H1 (cell line): ENCODE measurements at regions not wholly inside any gene's neighbourhood (a gene's known extent, or its start where the extent isn't known, plus 50 kb on each side); places are given as distances from the start of the nearest gene placed in this dataset.

Experiments
- CTCF ChIA-PET: fragments of 300-600 bp; sonication (Branson Sonifier 250); formaldehyde crosslinking; loops from one replicate; lab custom pipeline; 2021; ENCODE audit not compliant: partially characterized antibody; lab: Charles Lee
- POLR2A ChIA-PET: fragments of 300-600 bp; sonication (Branson Sonifier 250); formaldehyde crosslinking; loops from one replicate; lab custom pipeline; 2021; ENCODE audit warnings: inconsistent platforms; ENCODE audit not compliant: partially characterized antibody; lab: Charles Lee
- DNase-seq, 2 experiments: peaks; one replicate each; pipeline versions ENCODE4 v3.0.0 to v3.0.0-alpha.2; 2010 to 2022; ENCODE audit warnings: low spot score in 2 of 2, low read depth in 1 of 2, mixed read lengths in 1 of 2
- FAIRE-seq: peaks from 2 replicates; lab custom pipeline; 2011; peaks lifted over from hg19 to GRCh38; lab: Jason Lieb, UNC
- H2AFZ ChIP-seq: 2 replicates; pipeline ENCODE4 v1.8.1; 2012; ENCODE audit warnings: low read length, inconsistent platforms
- H2AK5ac ChIP-seq: 2 replicates; pipeline ENCODE4 v1.6.1; 2013; ENCODE audit warnings: low read depth, low read length
- H2BK120ac ChIP-seq: replicated peaks from 2 replicates; pipeline ENCODE3; 2013; ENCODE audit warnings: low read depth, low read length, inconsistent platforms
- H2BK12ac ChIP-seq: 2 replicates; pipeline ENCODE4 v1.6.1; 2013; ENCODE audit warnings: low read depth, low read length
- H2BK15ac ChIP-seq: 2 replicates; pipeline ENCODE4 v1.6.1; 2013; ENCODE audit warnings: low read length
- H2BK20ac ChIP-seq: 2 replicates; pipeline ENCODE4 v1.6.1; 2013; ENCODE audit warnings: low read length
- H2BK5ac ChIP-seq: 2 replicates; pipeline ENCODE4 v1.6.1; 2013; ENCODE audit warnings: low read depth, low read length
- H3K14ac ChIP-seq: 2 replicates; pipeline ENCODE4 v1.6.1; 2013; ENCODE audit warnings: inconsistent platforms; ENCODE audit not compliant: insufficient read length
- H3K18ac ChIP-seq: 2 replicates; pipeline ENCODE4 v1.6.1; 2013; ENCODE audit warnings: low read length; ENCODE audit errors: extremely low read depth
- H3K23ac ChIP-seq: 2 replicates; pipeline ENCODE4 v1.6.1; 2013; ENCODE audit warnings: inconsistent platforms; ENCODE audit not compliant: insufficient read length
- H3K23me2 ChIP-seq: 2 replicates; pipeline ENCODE4 v1.6.1; 2013; ENCODE audit warnings: low read depth, low read length
- H3K27ac ChIP-seq: 2 replicates; pipeline ENCODE4 v1.6.1; 2011; ENCODE audit warnings: low read depth, low read length, inconsistent platforms
- H3K27me3 ChIP-seq, 4 experiments: replicated peaks in 1 of 4; 1 replicate in 1 of 4; 2 replicates in 3 of 4; pipeline versions ENCODE4 v1.6.1 to v1.8.1; 2011 to 2013; ENCODE audit warnings: low read length in 3 of 4, mild to moderate bottlenecking in 3 of 4, inconsistent platforms in 2 of 4, mixed read lengths in 2 of 4, moderate library complexity in 1 of 4; ENCODE audit not compliant: control insufficient read depth in 3 of 4, insufficient read depth in 3 of 4; ENCODE audit errors: extremely low read depth in 1 of 4
- H3K36me3 ChIP-seq, 4 experiments: 2 replicates each; pipeline versions ENCODE4 v1.6.1 to v1.8.1; 2011 to 2013; ENCODE audit warnings: mild to moderate bottlenecking in 4 of 4, low read length in 3 of 4, moderate library complexity in 2 of 4, control low read depth in 1 of 4, inconsistent platforms in 1 of 4; ENCODE audit not compliant: insufficient read depth in 4 of 4, control insufficient read depth in 2 of 4
- H3K4ac ChIP-seq: replicated peaks from 2 replicates; pipeline ENCODE3; 2013; ENCODE audit warnings: low read length, low read depth, mixed read lengths, inconsistent platforms; ENCODE audit not compliant: insufficient read length
- H3K4me1 ChIP-seq, 4 experiments: replicated peaks in 1 of 4; 1 replicate in 1 of 4; 2 replicates in 3 of 4; pipeline versions ENCODE4 v1.6.1 to v1.8.1; 2011 to 2013; ENCODE audit warnings: low read length in 3 of 4, inconsistent platforms in 2 of 4, mixed read lengths in 1 of 4; ENCODE audit not compliant: insufficient read depth in 4 of 4, control insufficient read depth in 3 of 4
- H3K4me2 ChIP-seq, 2 experiments: 2 replicates each; pipeline versions ENCODE4 v1.6.1 to v1.8.1; 2011 to 2013; ENCODE audit warnings: low read depth in 2 of 2, low read length in 2 of 2, control low read depth in 1 of 2, inconsistent platforms in 1 of 2, mild to moderate bottlenecking in 1 of 2; ENCODE audit not compliant: insufficient read depth in 1 of 2
- H3K4me3 ChIP-seq, 4 experiments: fragments of 200-600, 300-600 bp in 1 of 4; sonication (generic), shearing (Covaris generic), sonication (Bioruptor Twin) in 1 of 4; 2 replicates each; pipeline versions ENCODE4 v1.5.1 to v1.8.1; 2011 to 2016; ENCODE audit warnings: low read length in 4 of 4, low read depth in 3 of 4, control low read depth in 2 of 4, inconsistent platforms in 2 of 4, mild to moderate bottlenecking in 2 of 4, mixed read lengths in 1 of 4, moderate library complexity in 1 of 4; ENCODE audit not compliant: insufficient read depth in 2 of 4; ENCODE audit errors: extremely low read depth in 1 of 4
- H3K56ac ChIP-seq: replicated peaks from 2 replicates; pipeline ENCODE3; 2013; ENCODE audit warnings: low read depth, mild to moderate bottlenecking, mixed read lengths, low read length, inconsistent platforms; ENCODE audit not compliant: insufficient read length
- H3K79me1 ChIP-seq: 2 replicates; pipeline ENCODE4 v1.6.1; 2013; ENCODE audit warnings: low read depth, low read length, control low read depth
- H3K79me2 ChIP-seq, 2 experiments: 2 replicates each; pipeline versions ENCODE4 v1.6.1 to v1.8.1; 2012 to 2013; ENCODE audit warnings: low read length in 2 of 2, mild to moderate bottlenecking in 2 of 2, inconsistent platforms in 1 of 2; ENCODE audit not compliant: insufficient read depth in 2 of 2, control insufficient read depth in 1 of 2
- H3K9ac ChIP-seq, 4 experiments: replicated peaks in 1 of 4; 1 replicate in 1 of 4; 2 replicates in 3 of 4; pipeline versions ENCODE4 v1.6.1 to v1.8.1; 2011 to 2013; ENCODE audit warnings: low read depth in 3 of 4, low read length in 3 of 4, control low read depth in 2 of 4, mild to moderate bottlenecking in 2 of 4, moderate library complexity in 2 of 4, inconsistent platforms in 1 of 4; ENCODE audit errors: extremely low read depth in 1 of 4
- H3K9me3 ChIP-seq, 2 experiments: 2 replicates each; pipeline versions ENCODE4 v1.6.1 to v1.8.1; 2012 to 2013; ENCODE audit warnings: mild to moderate bottlenecking in 2 of 2, moderate library complexity in 2 of 2, control low read depth in 1 of 2, inconsistent platforms in 1 of 2, low read depth in 1 of 2, low read length in 1 of 2, mixed read lengths in 1 of 2; ENCODE audit not compliant: insufficient read depth in 2 of 2
- H4K20me1 ChIP-seq, 2 experiments: replicated peaks in 1 of 2; 2 replicates each; pipeline versions ENCODE3 to v1.8.1; 2011 to 2013; ENCODE audit warnings: inconsistent platforms in 2 of 2, low read length in 2 of 2, mild to moderate bottlenecking in 1 of 2; ENCODE audit not compliant: insufficient read depth in 2 of 2, control insufficient read depth in 1 of 2
- H4K5ac ChIP-seq: 2 replicates; pipeline ENCODE4 v1.6.1; 2013; ENCODE audit warnings: low read length, low read depth, mixed read lengths, inconsistent platforms; ENCODE audit not compliant: insufficient read length
- H4K8ac ChIP-seq: 2 replicates; pipeline ENCODE4 v1.8.0; 2013; ENCODE audit warnings: mild to moderate bottlenecking, moderate library complexity, low read length, inconsistent platforms; ENCODE audit not compliant: insufficient read depth; ENCODE audit errors: extremely low read depth
- H4K91ac ChIP-seq: replicated peaks from 2 replicates; pipeline ENCODE3; 2013; ENCODE audit warnings: low read length, mixed read lengths, inconsistent platforms; ENCODE audit not compliant: insufficient read length
- BACH1 ChIP-seq: IDR thresholded peaks from 2 replicates; pipeline ENCODE4 v1.6.1; 2012; ENCODE audit warnings: low read length, improper control_type of control experiment
- FOSL1 ChIP-seq: IDR thresholded peaks from 2 replicates; pipeline ENCODE4 v1.6.1; 2011; ENCODE audit warnings: mild to moderate bottlenecking, low read depth, low read length, moderate library complexity; ENCODE audit not compliant: insufficient read depth
- JUND ChIP-seq: IDR thresholded peaks from 2 replicates; pipeline ENCODE4 v1.6.1; 2011; ENCODE audit warnings: mild to moderate bottlenecking, improper control_type of control experiment, low read length
- POLR2A ChIP-seq, 2 experiments: IDR thresholded peaks; 1 replicate in 1 of 2; 2 replicates in 1 of 2; pipeline ENCODE4 v1.6.1; 2011; ENCODE audit warnings: low read depth in 2 of 2, low read length in 2 of 2, mild to moderate bottlenecking in 2 of 2; ENCODE audit errors: control extremely low read depth in 1 of 2
- POU5F1 ChIP-seq: IDR thresholded peaks from 2 replicates; pipeline ENCODE4 v1.6.1; 2011; ENCODE audit warnings: low read depth, mild to moderate bottlenecking, low read length, moderate library complexity
- SIN3A ChIP-seq, 2 experiments: IDR thresholded peaks in 1 of 2; conservative IDR thresholded peaks in 1 of 2; 2 replicates each; pipeline ENCODE4 v1.6.1; 2011 to 2012; ENCODE audit warnings: low read length in 2 of 2, improper control_type of control experiment in 1 of 2, low read depth in 1 of 2, mild to moderate bottlenecking in 1 of 2
- TAF7 ChIP-seq: optimal IDR thresholded peaks from 2 replicates; pipeline ENCODE3; 2011; ENCODE audit warnings: low read depth, mild to moderate bottlenecking, inconsistent platforms, low read length, moderate library complexity, borderline replicate concordance
- WGBS, 2 experiments: shearing (Covaris generic) in 1 of 2; methylation state at CpG; one replicate each; pipeline versions ENCODE4 v1.1.6 to v1.1.7; 2013 to 2015; ENCODE audit warnings: low lambda C conversion rate in 2 of 2, mixed read lengths in 2 of 2, inconsistent platforms in 1 of 2, low coverage in 1 of 2, missing lambda C conversion rate in 1 of 2; ENCODE audit not compliant: insufficient replicate concordance in 2 of 2, insufficient coverage in 1 of 2, insufficient read length in 1 of 2; ENCODE audit errors: extremely low coverage in 1 of 2, missing lambda C conversion rate in 1 of 2; 5-methylcytosine and 5-hydroxymethylcytosine counted together
- TF ChIP-seq, protein P1 (sequence below): IDR thresholded peaks from 2 replicates; pipeline ENCODE4 v1.6.1; 2012; ENCODE audit warnings: inconsistent platforms

DNA sequence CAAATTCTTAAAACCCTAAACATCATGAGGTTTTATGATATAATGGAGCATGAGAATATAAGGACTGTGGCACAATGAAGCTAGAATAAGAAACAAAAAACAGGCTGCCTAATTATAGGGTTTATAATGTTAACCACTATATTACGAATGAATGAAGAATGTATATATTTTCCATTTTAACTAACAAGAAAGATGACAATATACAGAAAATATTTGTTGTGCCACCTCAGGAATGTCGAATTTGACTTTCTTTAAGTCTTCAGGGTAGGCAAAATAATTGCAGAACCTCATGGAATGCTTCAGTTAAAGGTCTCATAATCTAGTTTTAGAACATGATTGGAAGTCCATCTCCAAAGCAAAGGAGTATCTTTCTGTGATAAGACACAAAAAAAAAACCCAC is 282.9 kb upstream of the SLC8A1 start:
- TF ChIP-seq POLR2A (IDR thresholded peaks at IDR 0.05; ENCODE audit: control extremely low read depth in 1 of 2, low read depth in 2 of 2, low read length in 2 of 2) (no peak), BACH1 (no peak), TAF7 (no peak), FOSL1 (no peak), JUND (no peak), SIN3A (conservative IDR thresholded peaks at IDR 0.05 in 1 of 2, IDR thresholded peaks at IDR 0.05 in 1 of 2; ENCODE audit: low read depth in 1 of 2, low read length in 2 of 2) (no peak), POU5F1 (no peak)
- TF ChIP-seq, protein P1, sequence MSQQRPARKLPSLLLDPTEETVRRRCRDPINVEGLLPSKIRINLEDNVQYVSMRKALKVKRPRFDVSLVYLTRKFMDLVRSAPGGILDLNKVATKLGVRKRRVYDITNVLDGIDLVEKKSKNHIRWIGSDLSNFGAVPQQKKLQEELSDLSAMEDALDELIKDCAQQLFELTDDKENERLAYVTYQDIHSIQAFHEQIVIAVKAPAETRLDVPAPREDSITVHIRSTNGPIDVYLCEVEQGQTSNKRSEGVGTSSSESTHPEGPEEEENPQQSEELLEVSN, result no peak
- TF ChIP-seq, all 59 proteins: peak for 0
- no peak overlapping the region for H3K14ac ChIP-seq
- H4K20me1 ChIP-seq, result no peaks in the 10 kb centered on the region
- H2BK15ac ChIP-seq, result no peak overlapping the region
- no peak overlapping the region for H2BK120ac ChIP-seq
- H2BK20ac ChIP-seq, result no peak overlapping the region
- no peak overlapping the region for H3K56ac ChIP-seq
- H2BK12ac ChIP-seq, result no peak overlapping the region
- H3K23me2 ChIP-seq, result peaks cover 1% of the 10 kb centered on the region; the same call in 1 of the 2 replicates
- no peak overlapping the region for H3K4me3 ChIP-seq
- no peak overlapping the region for H2BK5ac ChIP-seq
- no peaks in the 10 kb centered on the region for H3K9me3 ChIP-seq
- H3K27me3 ChIP-seq, result no peaks in the 10 kb centered on the region
- H4K91ac ChIP-seq, result no peak overlapping the region
- no peak overlapping the region for H3K4me2 ChIP-seq
- H3K23ac ChIP-seq, result no peak overlapping the region
- WGBS, 2 experiments, result 93% methylated on average over 2 of the region's 2 CpGs; no CpG with 5 or more reads in 1 of the 2 experiments
- H2AFZ ChIP-seq, result no peak overlapping the region
- H3K18ac ChIP-seq, result no peak overlapping the region
- FAIRE-seq (no peak), DNase-seq (no peak)
- peaks cover 0 to 3% (median 0%) of the 10 kb centered on the region in 4 experiments; a peak in 1 of 7 replicates for H3K4me1 ChIP-seq
- no peaks in the 10 kb centered on the region for H3K79me1 ChIP-seq
- H3K36me3 ChIP-seq, result no peaks in the 10 kb centered on the region
- ChIA-PET POLR2A (no interaction called here), CTCF (no interaction called here)
- no peak overlapping the region for H2AK5ac ChIP-seq
- no peak overlapping the region for H4K5ac ChIP-seq
- H3K9ac ChIP-seq, result no peak overlapping the region
- no peak overlapping the region for H3K4ac ChIP-seq
- no peaks in the 10 kb centered on the region for H3K79me2 ChIP-seq
- H3K27ac ChIP-seq, result no peak overlapping the region
- H4K8ac ChIP-seq, result no peak overlapping the region
